ENCODE measurements at regions not wholly inside any gene's neighbourhood (a gene's known extent, or its start where the extent isn't known, plus 50 kb on each side); places are given as distances from the start of the nearest gene placed in this dataset.

DNA sequence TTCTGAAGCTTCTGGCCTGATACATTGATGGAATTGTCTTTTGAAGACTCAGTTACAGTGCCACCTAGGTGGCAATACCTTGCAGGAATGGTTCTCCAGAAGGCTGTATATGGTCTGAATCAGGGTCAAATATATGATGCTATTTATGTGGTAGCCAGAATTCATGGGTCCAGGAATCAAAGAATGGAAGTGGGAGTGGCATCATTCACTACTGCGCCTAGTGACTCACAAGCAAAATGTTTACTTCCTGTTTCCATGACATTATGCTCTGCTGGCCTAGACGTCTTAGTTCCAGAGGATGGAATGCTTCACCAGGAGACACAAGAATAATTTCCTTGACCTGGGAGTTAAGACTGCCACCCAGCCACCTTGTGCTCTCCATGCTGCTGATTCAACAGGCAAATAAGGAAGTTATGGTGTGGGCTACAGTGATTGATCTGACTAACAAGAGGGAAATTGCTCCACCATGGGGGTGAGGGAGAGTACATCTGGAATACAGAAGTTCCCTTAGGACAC lies 491.8 kb downstream of the ETS1 start:
- DNase-seq (ENCODE audit: low read depth in 2 of 2): no peak

DNA sequence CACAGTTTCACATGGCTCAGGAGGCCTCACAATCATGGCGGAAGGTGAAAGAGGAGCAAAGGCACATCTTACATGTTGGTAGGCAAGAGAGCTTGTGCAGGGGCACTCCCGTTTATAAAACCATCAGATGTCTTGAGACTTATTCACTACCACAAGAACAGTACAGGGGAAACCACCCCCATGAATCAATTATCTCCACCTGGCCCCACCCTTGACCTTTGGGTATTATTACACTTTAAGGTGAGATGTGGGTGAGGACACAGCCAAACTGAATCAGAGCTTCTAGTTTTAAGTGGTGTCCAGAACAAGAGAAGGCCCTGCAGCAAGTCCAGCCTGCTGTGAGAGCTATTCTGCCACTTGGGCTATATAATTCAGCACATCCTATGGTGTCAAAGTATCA lies 493.7 kb downstream of the ETS1 start:
- no peak for DNase-seq (ENCODE audit: low read depth in 2 of 2)

GRCh38 chr11:128089962-128090361 lies 497.4 kb downstream of the ETS1 start:
- DNase-seq (ENCODE audit: low read depth in 2 of 2): no peak

DNA sequence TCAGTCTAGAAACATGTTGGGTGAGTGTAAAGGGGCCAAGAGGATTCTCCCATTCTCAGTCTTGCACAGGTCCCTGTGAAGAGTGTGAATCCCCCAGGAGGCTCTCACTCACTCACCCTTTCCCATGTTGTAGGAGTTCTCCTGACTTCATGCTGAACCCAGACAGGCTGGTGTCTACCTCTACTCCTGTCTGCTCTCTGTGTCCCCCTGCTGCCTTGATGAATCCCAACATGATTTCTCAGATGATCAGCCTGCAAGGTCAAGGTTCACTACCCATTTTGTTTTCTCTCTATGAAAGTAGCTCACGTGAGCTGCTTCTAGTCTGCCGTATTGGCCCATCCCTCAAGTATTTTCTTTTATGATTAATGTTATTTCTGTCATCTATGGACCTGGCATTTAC lies 500.6 kb downstream of the ETS1 start:
- no peak for DNase-seq (ENCODE audit: low read depth in 2 of 2)

- no peak for DNase-seq (ENCODE audit: low read depth in 2 of 2)
These were observed 502.1 kb downstream of the ETS1 start for GRCh38 chr11:128085276-128085675.

GRCh38 chr11:128082574-128082973 lies 504.8 kb downstream of the ETS1 start:
- no peak for DNase-seq (ENCODE audit: low read depth in 2 of 2)

- DNase-seq (ENCODE audit: low read depth in 2 of 2): no peak
These were observed 517.7 kb downstream of the ETS1 start for GRCh38 chr11:128069665-128070064.

DNA sequence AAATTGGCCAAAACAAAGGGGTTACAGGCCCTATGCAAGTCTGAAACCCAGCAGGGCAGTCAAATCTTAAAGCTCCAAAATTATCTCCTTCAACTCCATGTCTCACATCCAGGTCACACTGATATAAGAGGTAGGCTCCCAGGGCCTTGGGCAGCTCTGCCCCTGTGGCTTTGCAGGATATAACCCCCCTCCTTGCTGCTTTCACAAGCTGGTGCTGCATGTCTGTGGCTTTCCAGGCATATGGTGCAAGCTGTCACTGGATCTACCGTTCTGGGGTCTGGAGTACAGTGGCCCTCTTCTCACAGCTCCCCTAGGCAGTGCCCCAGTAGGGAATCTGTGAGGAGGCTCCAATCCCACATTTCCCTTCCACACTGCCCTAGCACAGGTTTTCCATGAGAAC lies 519.6 kb downstream of the ETS1 start:
- no peak for DNase-seq (ENCODE audit: low read depth in 2 of 2)

GRCh38 chr11:128066399-128066798 lies 521.0 kb downstream of the ETS1 start:
- no peak for DNase-seq (ENCODE audit: low read depth in 2 of 2)

DNA sequence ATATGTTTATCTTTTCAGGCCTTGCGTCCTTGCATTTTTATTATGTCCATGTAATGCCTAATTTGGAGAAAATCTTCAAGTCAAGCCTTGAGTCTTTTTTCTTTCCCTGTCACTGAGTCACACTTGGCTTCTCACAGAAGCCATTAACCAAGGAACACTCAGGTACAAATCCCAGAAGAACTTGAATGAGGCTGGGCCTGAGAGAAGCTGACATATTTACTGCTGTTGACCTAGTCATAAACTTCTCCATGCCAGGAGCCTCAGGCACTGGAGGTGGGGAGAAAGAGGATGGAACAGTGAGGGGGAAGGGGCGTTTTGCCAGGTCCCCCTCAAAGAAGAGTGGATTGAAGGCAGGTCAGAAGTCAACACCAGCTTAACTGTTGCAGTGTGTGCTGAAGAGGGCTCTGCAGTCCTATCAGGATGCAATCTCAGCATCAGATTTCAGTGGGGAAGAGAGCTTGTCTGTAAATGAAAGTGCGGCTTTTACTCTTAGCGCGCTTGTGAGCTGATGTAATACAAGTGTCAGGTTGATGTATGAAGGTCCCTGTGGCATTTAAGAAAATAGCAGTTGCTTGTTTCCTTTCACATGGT lies 526.0 kb downstream of the ETS1 start:
- DNase-seq (ENCODE audit: low read depth in 2 of 2): no peak

GRCh38 chr11:128058580-128059208 lies 528.7 kb downstream of the ETS1 start:
- DNase-seq (ENCODE audit: low read depth in 2 of 2): no peak

- no peak for DNase-seq (ENCODE audit: low read depth in 2 of 2)
These were observed 529.5 kb downstream of the ETS1 start for GRCh38 chr11:128057786-128058395.

GRCh38 chr11:128055576-128056217 lies 531.7 kb downstream of the ETS1 start:
- DNase-seq (ENCODE audit: low read depth in 2 of 2): no peak

- no peak for DNase-seq (ENCODE audit: low read depth in 2 of 2)
These were observed 533.1 kb downstream of the ETS1 start for GRCh38 chr11:128053981-128054931.

GRCh38 chr11:128052912-128053641 lies 534.3 kb downstream of the ETS1 start:
- no peak for DNase-seq (ENCODE audit: low read depth in 2 of 2)

- DNase-seq (ENCODE audit: low read depth in 2 of 2): no peak
These were observed 539.2 kb downstream of the ETS1 start for GRCh38 chr11:128048121-128048520.

GRCh38 chr11:128047026-128047425 lies 540.3 kb downstream of the ETS1 start:
- no peak for DNase-seq (ENCODE audit: low read depth in 2 of 2)

DNA sequence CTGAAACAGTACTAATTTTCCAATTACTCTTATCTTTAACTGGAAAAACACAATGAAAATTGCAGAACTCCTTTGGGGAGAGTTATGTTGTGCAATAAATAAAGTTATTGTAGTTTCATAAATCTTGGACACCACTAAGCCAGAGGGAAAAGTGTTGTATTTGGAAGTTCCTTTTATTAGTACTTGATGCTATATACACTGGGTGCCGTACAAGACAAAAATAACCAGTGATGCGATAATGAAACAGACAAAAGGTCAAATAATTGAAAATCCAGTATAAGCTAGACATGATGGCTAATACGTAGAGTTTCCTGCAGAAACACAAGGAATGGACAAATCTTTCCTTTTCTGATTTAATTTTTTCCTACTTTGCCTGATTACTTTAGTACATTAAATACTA lies 541.1 kb downstream of the ETS1 start:
- no peak for DNase-seq (ENCODE audit: low read depth in 2 of 2)

GRCh38 chr11:128045094-128045725 lies 542.1 kb downstream of the ETS1 start:
- DNase-seq (ENCODE audit: low read depth in 2 of 2): no peak

GRCh38 chr11:128042290-128042751 lies 545.0 kb downstream of the ETS1 start:
- DNase-seq (ENCODE audit: low read depth in 2 of 2): no peak
